Kidney capillary endothelial cell (primary cell): ENCODE measurements at regions not wholly inside any gene's neighbourhood (a gene's known extent, or its start where the extent isn't known, plus 50 kb on each side); places are given as distances from the start of the nearest gene placed in this dataset.
A peak's percentile ranks its signal among the peaks of the same experiment; 100 is the strongest.
"Not testable (repeated sequence)": the region's sequence is repeated elsewhere in the genome, so short reads cannot be mapped to it uniquely, and the experiment has no call there.

Source experiments
- DNase-seq: peaks from one replicate; pipeline ENCODE4 v3.0.0-alpha.2; 2018; ENCODE audit warnings: low spot score

- DNase-seq: no peak
These were observed 204.5 kb downstream of the SREK1 start for GRCh38 chr5:66348387-66349125.

- no peak for DNase-seq
These were observed 207.7 kb downstream of the SREK1 start for GRCh38 chr5:66351813-66352212.

GRCh38 chr5:66353186-66353585 lies 209.1 kb downstream of the SREK1 start:
- no peak for DNase-seq

GRCh38 chr5:66354422-66354821 lies 210.3 kb downstream of the SREK1 start:
- peak; percentile 32 for DNase-seq

GRCh38 chr5:66356011-66356565 lies 212.0 kb downstream of the SREK1 start:
- no peak for DNase-seq

GRCh38 chr5:66358741-66359140 lies 214.6 kb downstream of the SREK1 start:
- no peak for DNase-seq

- no peak for DNase-seq
These were observed 217.0 kb downstream of the SREK1 start for GRCh38 chr5:66361070-66361469.

- no peak for DNase-seq
These were observed 217.9 kb downstream of the SREK1 start for GRCh38 chr5:66362046-66362445.

GRCh38 chr5:66362687-66363086 lies 218.6 kb downstream of the SREK1 start:
- no peak for DNase-seq

- no peak for DNase-seq
These were observed 219.0 kb downstream of the SREK1 start for GRCh38 chr5:66363097-66363496.

GRCh38 chr5:66364186-66364585 lies 220.1 kb downstream of the SREK1 start:
- DNase-seq: no peak

- DNase-seq: no peak
These were observed 221.9 kb downstream of the SREK1 start for GRCh38 chr5:66365981-66366380.

- no peak for DNase-seq
These were observed 223.9 kb downstream of the SREK1 start for GRCh38 chr5:66367814-66368541.

- DNase-seq: no peak
These were observed 224.7 kb downstream of the SREK1 start for GRCh38 chr5:66368811-66369210.

- no peak for DNase-seq
These were observed 218.4 kb upstream of the MAST4 start for GRCh38 chr5:66377747-66378146.

GRCh38 chr5:66378407-66378806 lies 217.8 kb upstream of the MAST4 start:
- no peak for DNase-seq

GRCh38 chr5:66382152-66382551 lies 214.0 kb upstream of the MAST4 start:
- no peak for DNase-seq

- DNase-seq: not testable (repeated sequence)
These were observed 191.0 kb upstream of the MAST4 start for GRCh38 chr5:66405145-66405544.

- DNase-seq: no peak
These were observed 189.3 kb upstream of the MAST4 start for GRCh38 chr5:66406761-66407336.

GRCh38 chr5:66407765-66408164 lies 188.4 kb upstream of the MAST4 start:
- DNase-seq: no peak

GRCh38 chr5:66408576-66408975 lies 187.6 kb upstream of the MAST4 start:
- DNase-seq: no peak

GRCh38 chr5:66410122-66410521 lies 186.1 kb upstream of the MAST4 start:
- DNase-seq: no peak

- DNase-seq: no peak
These were observed 184.5 kb upstream of the MAST4 start for GRCh38 chr5:66411701-66412100.
